ENCODE measurements at regions not wholly inside any gene's neighbourhood (a gene's known extent, or its start where the extent isn't known, plus 50 kb on each side); places are given as distances from the start of the nearest gene placed in this dataset.

GRCh38 chr3:18888819-18889218 is 259.5 kb upstream of the KCNH8 start:
- TF ChIP-seq EZH2phosphoT487 (IDR thresholded peaks at IDR 0.05; ENCODE audit: insufficient read depth, low read depth) (no peak), EZH2 (IDR thresholded peaks at IDR 0.05; ENCODE audit: insufficient read depth, poor library complexity, severe bottlenecking) (no peak)

Measured in GM23248 (cell line).